ENCODE measurements at regions not wholly inside any gene's neighbourhood (a gene's known extent, or its start where the extent isn't known, plus 50 kb on each side); places are given as distances from the start of the nearest gene placed in this dataset.

DNA sequence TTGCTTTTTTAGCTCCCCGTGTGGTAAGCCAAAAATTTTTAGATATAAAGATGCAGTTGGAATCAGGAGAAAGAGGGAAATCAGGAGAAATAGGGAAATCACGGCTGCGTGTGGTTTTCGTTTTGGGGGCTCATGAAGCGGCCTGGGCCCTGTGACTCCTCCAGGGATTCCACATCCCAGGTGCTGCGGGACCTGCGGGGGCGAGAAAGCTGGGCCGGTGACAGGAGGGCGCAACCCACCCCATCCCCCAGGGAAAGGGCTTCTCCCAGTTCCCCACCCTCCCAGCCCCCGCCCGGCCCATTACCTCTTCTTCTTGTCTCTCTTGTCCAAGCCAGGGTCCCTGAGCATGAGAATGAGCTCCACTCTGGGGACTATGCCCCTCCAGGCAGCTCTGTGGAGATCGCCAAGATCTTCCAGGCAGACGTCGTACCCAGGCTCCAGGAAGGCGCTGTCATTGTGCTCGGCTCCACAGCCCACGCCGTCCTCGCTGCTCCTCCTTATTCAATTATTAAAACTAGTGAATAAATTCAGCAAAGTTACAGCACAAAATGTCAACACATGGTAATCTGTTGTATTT is 111.0 kb downstream of the MRPL57 start:
- TF ChIP-seq, protein P1, sequence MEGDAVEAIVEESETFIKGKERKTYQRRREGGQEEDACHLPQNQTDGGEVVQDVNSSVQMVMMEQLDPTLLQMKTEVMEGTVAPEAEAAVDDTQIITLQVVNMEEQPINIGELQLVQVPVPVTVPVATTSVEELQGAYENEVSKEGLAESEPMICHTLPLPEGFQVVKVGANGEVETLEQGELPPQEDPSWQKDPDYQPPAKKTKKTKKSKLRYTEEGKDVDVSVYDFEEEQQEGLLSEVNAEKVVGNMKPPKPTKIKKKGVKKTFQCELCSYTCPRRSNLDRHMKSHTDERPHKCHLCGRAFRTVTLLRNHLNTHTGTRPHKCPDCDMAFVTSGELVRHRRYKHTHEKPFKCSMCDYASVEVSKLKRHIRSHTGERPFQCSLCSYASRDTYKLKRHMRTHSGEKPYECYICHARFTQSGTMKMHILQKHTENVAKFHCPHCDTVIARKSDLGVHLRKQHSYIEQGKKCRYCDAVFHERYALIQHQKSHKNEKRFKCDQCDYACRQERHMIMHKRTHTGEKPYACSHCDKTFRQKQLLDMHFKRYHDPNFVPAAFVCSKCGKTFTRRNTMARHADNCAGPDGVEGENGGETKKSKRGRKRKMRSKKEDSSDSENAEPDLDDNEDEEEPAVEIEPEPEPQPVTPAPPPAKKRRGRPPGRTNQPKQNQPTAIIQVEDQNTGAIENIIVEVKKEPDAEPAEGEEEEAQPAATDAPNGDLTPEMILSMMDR (conservative IDR thresholded peaks at IDR 0.05 in 1 of 2, IDR thresholded peaks at IDR 0.05 in 1 of 2; ENCODE audit: extremely low read depth in 1 of 2, insufficient read depth in 1 of 2, low read depth in 1 of 2, low read length in 2 of 2): no peak
- TF ChIP-seq EZH2 (IDR thresholded peaks at IDR 0.05; ENCODE audit: borderline replicate concordance, low read length): no peak

All from mammary epithelial cell (primary cell).